22Rv1 (cell line): ENCODE measurements at regions not wholly inside any gene's neighbourhood (a gene's known extent, or its start where the extent isn't known, plus 50 kb on each side); places are given as distances from the start of the nearest gene placed in this dataset.
"Not testable (repeated sequence)": the region's sequence is repeated elsewhere in the genome, so short reads cannot be mapped to it uniquely, and the experiment has no call there.

Experiments used
- H3K27ac ChIP-seq: fragments of 450-650 bp; 2 replicates; pipeline ENCODE4 v1.5.1; 2017
- ZFX ChIP-seq: fragments of 450-650 bp; IDR thresholded peaks from 2 replicates; pipeline ENCODE4 v1.6.1; 2017; ENCODE audit warnings: antibody characterized with exemption, borderline replicate concordance
- TF ChIP-seq, protein P1 (sequence below): fragments of 450-650 bp; IDR thresholded peaks from 2 replicates; pipeline ENCODE4 v1.5.1; 2017; ENCODE audit warnings: mild to moderate bottlenecking

DNA sequence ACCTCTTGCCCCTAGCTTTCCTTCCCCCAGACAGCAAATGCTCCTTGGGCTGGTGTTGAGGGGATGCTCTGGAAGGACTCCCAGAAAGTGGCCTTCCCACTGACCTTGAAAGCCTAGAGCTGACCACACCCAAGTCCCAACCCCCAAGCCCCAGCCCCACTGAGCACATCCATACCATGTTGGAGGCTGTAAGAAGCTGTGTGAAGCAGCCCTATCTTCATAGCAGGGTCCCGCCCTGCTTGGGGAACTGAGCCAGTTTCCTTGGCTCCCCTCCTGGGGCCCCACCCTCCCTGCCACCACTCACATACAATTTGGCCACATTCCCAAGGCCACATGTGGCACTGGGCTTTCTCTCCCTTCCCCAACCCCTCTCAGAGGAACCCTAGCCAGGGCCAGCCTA lies 72.3 kb upstream of the CACUL1 start:
- H3K27ac ChIP-seq: no peak overlapping the region
- no peak for TF ChIP-seq ZFX
- TF ChIP-seq, protein P1, sequence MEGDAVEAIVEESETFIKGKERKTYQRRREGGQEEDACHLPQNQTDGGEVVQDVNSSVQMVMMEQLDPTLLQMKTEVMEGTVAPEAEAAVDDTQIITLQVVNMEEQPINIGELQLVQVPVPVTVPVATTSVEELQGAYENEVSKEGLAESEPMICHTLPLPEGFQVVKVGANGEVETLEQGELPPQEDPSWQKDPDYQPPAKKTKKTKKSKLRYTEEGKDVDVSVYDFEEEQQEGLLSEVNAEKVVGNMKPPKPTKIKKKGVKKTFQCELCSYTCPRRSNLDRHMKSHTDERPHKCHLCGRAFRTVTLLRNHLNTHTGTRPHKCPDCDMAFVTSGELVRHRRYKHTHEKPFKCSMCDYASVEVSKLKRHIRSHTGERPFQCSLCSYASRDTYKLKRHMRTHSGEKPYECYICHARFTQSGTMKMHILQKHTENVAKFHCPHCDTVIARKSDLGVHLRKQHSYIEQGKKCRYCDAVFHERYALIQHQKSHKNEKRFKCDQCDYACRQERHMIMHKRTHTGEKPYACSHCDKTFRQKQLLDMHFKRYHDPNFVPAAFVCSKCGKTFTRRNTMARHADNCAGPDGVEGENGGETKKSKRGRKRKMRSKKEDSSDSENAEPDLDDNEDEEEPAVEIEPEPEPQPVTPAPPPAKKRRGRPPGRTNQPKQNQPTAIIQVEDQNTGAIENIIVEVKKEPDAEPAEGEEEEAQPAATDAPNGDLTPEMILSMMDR: no peak

DNA sequence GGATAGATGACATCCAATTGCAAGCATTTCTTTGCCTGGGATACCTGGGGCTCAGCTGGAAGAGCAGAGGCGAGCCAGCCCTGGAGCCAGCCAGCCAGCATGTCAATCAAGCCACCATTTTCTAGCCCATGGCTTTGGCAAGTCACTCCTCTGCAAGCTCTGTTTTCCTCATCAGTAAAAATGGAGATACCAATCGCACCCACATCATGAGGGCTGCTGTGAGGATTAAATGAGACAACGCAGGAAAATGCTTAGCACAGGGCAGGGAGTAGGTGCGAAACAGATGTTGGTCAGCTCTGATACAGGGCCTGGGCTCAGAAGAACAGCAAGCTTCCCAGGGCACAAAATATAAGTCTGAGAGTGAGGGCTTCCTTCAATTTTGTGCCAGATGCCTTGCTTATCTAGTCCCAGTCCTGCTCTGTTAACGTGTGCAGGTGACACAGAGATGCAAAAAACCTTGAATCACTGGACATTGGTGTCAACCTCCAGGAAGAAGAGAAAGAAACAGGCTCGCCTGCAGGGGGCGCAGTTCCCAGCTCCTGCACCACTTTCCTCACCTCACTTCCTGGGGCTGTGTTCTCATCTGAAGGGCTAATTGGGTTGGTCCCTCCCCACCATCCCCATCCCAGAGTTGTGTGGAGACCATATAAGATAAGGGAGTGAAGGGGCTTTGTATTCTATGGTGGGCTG lies 72.8 kb upstream of the CACUL1 start:
- H3K27ac ChIP-seq: no peak overlapping the region
- TF ChIP-seq, protein P1: peak; percentile 59
- TF ChIP-seq ZFX: no peak

DNA sequence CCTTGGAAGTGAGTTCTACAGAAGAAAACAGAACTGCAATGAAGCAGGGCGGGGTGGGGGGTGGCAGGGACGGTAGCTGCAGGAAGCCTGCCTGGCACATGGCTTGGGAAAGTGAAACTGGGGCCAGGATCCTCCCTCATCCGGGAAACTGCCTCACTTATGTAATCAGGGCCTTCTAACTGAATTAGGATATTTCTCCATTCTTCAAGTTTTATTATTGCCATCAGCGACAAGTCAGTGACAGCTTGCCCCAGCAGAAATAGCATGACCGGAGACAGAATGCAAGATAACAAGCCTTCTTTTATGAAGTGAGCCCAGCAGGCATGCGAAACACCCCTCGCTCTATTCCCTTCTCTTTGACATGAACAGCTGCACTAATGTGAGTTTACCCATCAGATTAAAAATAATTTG lies 77.5 kb upstream of the CACUL1 start:
- TF ChIP-seq, protein P1: no peak
- no peak for TF ChIP-seq ZFX
- H3K27ac ChIP-seq: no peak overlapping the region

DNA sequence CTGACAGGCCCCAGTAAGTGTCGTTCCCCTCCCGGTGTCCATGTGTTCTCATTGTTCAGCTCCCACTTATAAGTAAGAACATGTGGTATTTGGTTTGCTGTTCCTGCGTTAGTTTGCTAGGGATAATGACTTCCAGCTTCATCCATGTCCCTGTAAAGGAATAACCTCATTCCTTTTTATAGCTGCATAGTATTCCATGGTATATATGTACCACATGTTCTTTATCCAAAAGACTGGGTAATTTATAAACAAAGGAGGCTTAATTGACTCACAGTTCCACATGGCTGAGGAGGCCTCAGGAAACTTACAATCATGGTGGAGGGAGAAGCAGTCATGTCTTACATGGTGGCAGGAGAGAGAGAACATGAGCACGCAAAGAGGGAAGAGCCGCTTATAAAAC lies 79.6 kb upstream of the CACUL1 start:
- not testable (repeated sequence) for H3K27ac ChIP-seq

DNA sequence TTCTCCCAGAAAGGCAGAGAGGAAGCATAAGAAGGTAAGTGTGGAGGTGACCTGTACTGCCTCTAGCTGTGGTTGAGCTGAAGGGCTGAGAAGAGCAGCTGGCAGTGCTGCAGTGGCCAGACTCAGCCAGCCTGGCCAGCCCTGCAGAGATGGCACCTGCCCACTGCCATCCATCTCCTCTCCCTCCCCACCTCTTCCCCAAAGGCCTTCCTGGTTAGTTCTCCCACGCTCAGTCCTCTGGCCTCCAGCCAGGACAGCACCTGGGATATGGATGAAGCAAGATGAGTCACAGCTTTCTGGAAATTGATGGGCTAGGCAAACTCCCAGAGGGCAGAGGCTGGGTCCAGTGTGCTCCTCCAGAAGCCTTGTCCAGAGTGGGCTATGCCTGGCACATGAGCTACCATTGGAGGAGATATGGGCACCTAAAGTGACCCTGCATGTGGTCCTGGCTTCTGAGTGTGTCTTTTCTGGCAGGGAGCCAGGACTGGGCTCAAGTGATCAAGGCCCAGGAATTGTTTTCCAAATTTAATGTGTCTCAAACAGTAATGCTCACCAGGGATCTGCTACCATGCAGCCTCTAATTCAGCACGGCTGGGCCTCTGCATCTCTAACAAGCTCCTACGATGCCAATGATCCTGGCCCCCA lies 81.0 kb upstream of the CACUL1 start:
- H3K27ac ChIP-seq: no peak overlapping the region
- TF ChIP-seq, protein P1: no peak

DNA sequence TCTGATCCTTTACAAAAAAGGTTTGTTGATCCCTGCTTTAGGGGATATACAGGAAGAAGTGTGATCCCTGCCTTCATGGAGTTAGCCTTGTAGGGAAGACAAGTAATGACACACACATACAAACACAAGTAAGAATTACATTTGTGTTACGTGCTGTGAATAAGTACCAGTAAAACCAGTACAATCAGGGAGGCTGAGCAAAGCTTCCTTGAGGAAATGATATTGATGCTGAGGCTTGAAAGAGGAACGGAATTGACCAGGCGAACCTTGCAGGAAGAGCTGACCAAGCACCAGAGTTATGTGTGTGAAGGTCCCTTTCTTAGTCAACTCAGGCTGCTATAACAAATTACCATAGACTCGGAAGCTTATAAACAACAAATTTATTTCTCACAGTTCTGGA lies 83.6 kb upstream of the CACUL1 start:
- TF ChIP-seq, protein P1: no peak
- TF ChIP-seq ZFX: no peak

DNA sequence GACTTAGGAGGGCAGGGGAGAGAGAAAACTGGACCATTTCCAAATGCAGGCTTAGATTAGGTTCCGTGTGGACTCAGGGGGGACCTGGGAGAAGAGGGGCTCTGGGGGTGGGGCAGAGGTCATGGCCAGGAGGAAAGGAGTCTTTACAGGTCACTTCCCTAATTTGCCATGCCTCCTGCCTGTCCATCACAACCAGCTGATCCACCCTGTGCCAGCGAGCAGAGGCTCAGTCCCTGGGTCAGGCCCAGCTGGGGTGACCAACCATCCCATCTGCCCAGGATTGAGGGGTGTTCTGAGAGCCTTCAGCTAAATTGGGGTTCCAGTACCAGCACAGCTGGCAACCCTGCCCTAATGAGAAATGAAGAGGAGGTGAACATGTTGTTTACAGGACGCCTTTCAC lies 84.6 kb upstream of the CACUL1 start:
- no peak overlapping the region for H3K27ac ChIP-seq
- TF ChIP-seq, protein P1: no peak
- no peak for TF ChIP-seq ZFX

More for the DNA sequence above, 83.6 kb upstream of the CACUL1 start:
- H3K27ac ChIP-seq: no peak overlapping the region
